ENCODE measurements at regions not wholly inside any gene's neighbourhood (a gene's known extent, or its start where the extent isn't known, plus 50 kb on each side); places are given as distances from the start of the nearest gene placed in this dataset.

GRCh38 chr11:122513997-122514396 lies 141.5 kb upstream of the UBASH3B start:
- no peak for DNase-seq
- no peak for TF ChIP-seq CTCF (IDR thresholded peaks at IDR 0.05; ENCODE audit: low read depth, low read length)
- Histone ChIP-seq H3K27me3 (no peaks in the 10 kb centered on the region), H3K36me3 (no peaks in the 10 kb centered on the region), H3K9me3 (no peaks in the 10 kb centered on the region), H3K4me3 (ENCODE audit: low read depth, low read length) (no peak overlapping the region), H3K4me1 (no peaks in the 10 kb centered on the region)

DNA sequence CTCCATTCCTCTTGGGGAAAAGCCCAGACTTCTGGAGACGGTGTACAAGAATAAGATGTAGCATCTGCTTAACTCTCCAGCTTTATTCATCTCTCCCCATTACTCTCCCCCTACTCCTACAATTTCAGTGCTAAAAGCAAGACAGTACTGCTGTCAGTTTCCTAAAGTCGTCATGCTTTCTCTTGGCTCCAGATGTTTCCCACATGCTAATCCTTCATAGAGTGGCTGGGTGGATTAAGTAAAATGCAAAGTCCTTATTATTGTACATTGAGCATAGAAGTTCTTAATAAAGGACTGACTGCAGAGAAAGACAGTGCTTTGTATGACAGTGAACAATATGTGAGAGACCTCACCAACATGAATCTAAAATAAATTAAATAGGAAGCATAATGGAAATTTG lies 142.2 kb upstream of the UBASH3B start:
- Histone ChIP-seq H3K4me1 (no peaks in the 10 kb centered on the region), H3K4me3 (ENCODE audit: low read depth, low read length) (no peak overlapping the region), H3K27me3 (no peaks in the 10 kb centered on the region), H3K9me3 (no peaks in the 10 kb centered on the region), H3K36me3 (no peaks in the 10 kb centered on the region)
- no peak for TF ChIP-seq CTCF (IDR thresholded peaks at IDR 0.05; ENCODE audit: low read depth, low read length)
- no peak for DNase-seq

DNA sequence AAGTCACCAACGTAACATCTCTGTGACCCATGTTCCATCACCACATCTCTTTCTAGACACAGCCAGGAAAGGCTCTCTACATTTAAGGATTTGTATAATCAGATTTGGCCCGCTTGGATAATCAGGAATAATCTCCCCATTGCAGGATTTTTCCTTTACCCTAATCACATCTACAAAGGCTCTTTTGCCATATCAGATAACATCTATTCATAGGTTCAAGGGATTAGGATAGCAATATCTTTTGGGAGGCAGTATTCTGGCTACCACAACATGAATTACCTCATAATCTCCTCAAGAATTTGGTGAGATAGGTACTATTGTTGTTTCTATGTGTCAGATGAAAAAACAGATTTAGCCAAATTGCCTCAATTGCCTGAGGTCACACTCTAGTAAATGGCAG lies 142.8 kb upstream of the UBASH3B start:
- Histone ChIP-seq H3K9me3 (no peaks in the 10 kb centered on the region), H3K27me3 (no peaks in the 10 kb centered on the region), H3K36me3 (no peaks in the 10 kb centered on the region), H3K4me3 (ENCODE audit: low read depth, low read length) (no peak overlapping the region), H3K4me1 (no peaks in the 10 kb centered on the region)
- no peak for TF ChIP-seq CTCF (IDR thresholded peaks at IDR 0.05; ENCODE audit: low read depth, low read length)
- no peak for DNase-seq

DNA sequence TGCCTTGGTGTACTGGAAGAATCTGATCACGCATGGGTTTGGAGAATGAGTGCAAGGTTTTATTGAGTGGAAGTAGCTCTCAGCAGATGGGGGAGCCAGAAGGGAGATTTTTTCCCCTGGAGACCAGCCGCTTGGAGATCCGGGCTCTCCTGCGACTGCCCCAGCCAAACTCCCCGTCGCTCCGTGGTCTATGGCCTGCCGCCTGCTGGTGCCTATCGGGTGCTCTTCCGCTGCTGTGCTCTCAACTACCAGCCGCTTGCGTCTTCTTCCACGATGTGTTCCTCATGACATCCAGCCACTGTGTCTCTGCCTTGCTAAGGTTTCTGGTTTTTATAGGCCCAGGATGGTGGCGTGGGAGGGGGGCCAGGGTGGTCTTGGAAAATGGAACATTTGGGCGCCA lies 145.6 kb upstream of the UBASH3B start:
- H3K36me3 ChIP-seq: no peaks in the 10 kb centered on the region
- no peak for DNase-seq
- no peaks in the 10 kb centered on the region for H3K9me3 ChIP-seq
- no peaks in the 10 kb centered on the region for H3K4me1 ChIP-seq
- H3K27me3 ChIP-seq: no peaks in the 10 kb centered on the region
- TF ChIP-seq CTCF (IDR thresholded peaks at IDR 0.05; ENCODE audit: low read depth, low read length): no peak
- H3K4me3 ChIP-seq (ENCODE audit: low read depth, low read length): no peak overlapping the region

DNA sequence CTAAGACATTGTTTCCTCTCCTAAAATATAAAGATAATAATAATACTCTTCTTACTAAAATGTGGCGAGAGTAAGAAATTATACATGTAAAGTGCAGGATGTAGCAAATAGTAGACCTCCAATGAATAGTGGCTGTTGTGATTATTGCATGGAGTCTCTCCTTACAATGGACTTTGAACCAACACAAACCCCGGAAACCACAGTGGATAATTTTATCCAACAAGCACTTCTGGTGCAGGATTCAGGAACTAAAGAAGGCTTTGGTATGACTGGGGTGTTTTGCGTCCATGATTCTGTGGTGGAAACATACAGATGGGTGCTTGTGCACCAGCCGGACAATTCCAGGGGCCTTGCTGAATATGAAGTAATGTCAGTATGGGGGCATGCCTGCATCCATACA lies 146.4 kb upstream of the UBASH3B start:
- H3K9me3 ChIP-seq: no peaks in the 10 kb centered on the region
- H3K27me3 ChIP-seq: no peaks in the 10 kb centered on the region
- H3K4me1 ChIP-seq: no peaks in the 10 kb centered on the region
- H3K4me3 ChIP-seq (ENCODE audit: low read depth, low read length): no peak overlapping the region
- DNase-seq: no peak
- TF ChIP-seq CTCF (IDR thresholded peaks at IDR 0.05; ENCODE audit: low read depth, low read length): no peak
- no peaks in the 10 kb centered on the region for H3K36me3 ChIP-seq

GRCh38 chr11:122505304-122506006 lies 150.1 kb upstream of the UBASH3B start:
- H3K4me3 ChIP-seq (ENCODE audit: low read depth, low read length): no peak overlapping the region
- DNase-seq: peak; percentile 71
- no peaks in the 10 kb centered on the region for H3K9me3 ChIP-seq
- TF ChIP-seq CTCF (IDR thresholded peaks at IDR 0.05; ENCODE audit: low read depth, low read length): peak; percentile 88
- no peaks in the 10 kb centered on the region for H3K36me3 ChIP-seq
- no peaks in the 10 kb centered on the region for H3K4me1 ChIP-seq
- peaks cover 2% of the 10 kb centered on the region; the same call in 1 of the 2 replicates for H3K27me3 ChIP-seq
